Testis (tissue), 2 donors: ENCODE measurements at regions not wholly inside any gene's neighbourhood (a gene's known extent, or its start where the extent isn't known, plus 50 kb on each side); places are given as distances from the start of the nearest gene placed in this dataset.

ENCODE experiments used
- DNase-seq: peaks from one replicate; pipeline ENCODE4 v3.0.0-alpha.2; 2019
- H3K27ac ChIP-seq, 2 donors: fragments of 200-600 bp; sonication (generic); one replicate each; pipeline ENCODE4 v1.5.1; 2019
- H3K27me3 ChIP-seq: fragments of 200-600 bp; sonication (generic); one replicate; pipeline ENCODE4 v1.5.1; 2019
- H3K36me3 ChIP-seq: fragments of 200-600 bp; sonication (generic); one replicate; pipeline ENCODE4 v1.5.1; 2017; ENCODE audit warnings: low read depth; ENCODE audit errors: missing control alignments
- H3K4me1 ChIP-seq: fragments of 200-600 bp; sonication (generic); one replicate; pipeline ENCODE4 v1.5.1; 2019
- H3K4me3 ChIP-seq, 2 donors: fragments of 200-600 bp; sonication (generic); one replicate each; pipeline ENCODE4 v1.5.1; 2017 to 2019
- H3K9me3 ChIP-seq: fragments of 200-600 bp; sonication (generic); one replicate; pipeline ENCODE4 v1.5.1; 2017
- CTCF ChIP-seq, 3 experiments: fragments of 450-650 bp in 2 of 3; fragments of 200-600 bp in 1 of 3; sonication (generic) in 1 of 3; IDR thresholded peaks; one replicate each; pipeline ENCODE4 v1.5.1; 2016 to 2019; ENCODE audit warnings: antibody characterized with exemption in 3 of 3, mild to moderate bottlenecking in 2 of 3, moderate library complexity in 1 of 3
- POLR2A ChIP-seq: fragments of 450-650 bp; IDR thresholded peaks from one replicate; pipeline ENCODE4 v1.6.1; 2017; ENCODE audit warnings: antibody characterized with exemption, mild to moderate bottlenecking, moderate library complexity
- WGBS, 2 donors: methylation state at CpG; one replicate each; pipeline ENCODE4 v1.1.5; 2018; 5-methylcytosine and 5-hydroxymethylcytosine counted together
- intact Hi-C: fragments of 100-400 bp; cut with DNase I; formaldehyde crosslinking; loops from one replicate; pipeline ENCODE4 v1.15.1; 2023; ENCODE audit warnings: low total_unique reads

GRCh38 chr10:9508606-9509005 lies 1454.1 kb downstream of the GATA3 start:
- whole genome bisulfite sequencing, 2 donors = 59 to 64% methylated on average over 2 of the region's 2 CpGs
- Histone ChIP-seq H3K9me3 (no peaks in the 10 kb centered on the region), H3K27ac (no peak overlapping the region), H3K36me3 (no peaks in the 10 kb centered on the region), H3K27me3 (no peaks in the 10 kb centered on the region), H3K4me1 (no peaks in the 10 kb centered on the region), H3K4me3 (no peak overlapping the region)
- no peak for DNase-seq
- TF ChIP-seq POLR2A = no peak
- intact Hi-C loops = no loop called here

- H3K9me3 ChIP-seq = no peaks in the 10 kb centered on the region
- no peak overlapping the region for H3K4me3 ChIP-seq
- WGBS, 2 donors = 68 to 72% methylated on average over 3 of the region's 3 CpGs
- intact Hi-C loops = no loop called here
- no peak overlapping the region for H3K27ac ChIP-seq
- H3K4me1 ChIP-seq = no peaks in the 10 kb centered on the region
- no peak for TF ChIP-seq CTCF (IDR thresholded peaks at IDR 0.05)
- TF ChIP-seq POLR2A = no peak
- no peaks in the 10 kb centered on the region for H3K27me3 ChIP-seq
- no peaks in the 10 kb centered on the region for H3K36me3 ChIP-seq
- no peak for DNase-seq
Measured at GRCh38 chr10:9510626-9511025, 1456.1 kb downstream of the GATA3 start.

GRCh38 chr10:9515922-9516321 lies 1461.4 kb downstream of the GATA3 start:
- DNase-seq = no peak
- no peaks in the 10 kb centered on the region for H3K27me3 ChIP-seq
- no peak overlapping the region for H3K4me3 ChIP-seq
- 58 to 61% methylated on average over 6 of the region's 6 CpGs for WGBS, 2 donors
- TF ChIP-seq CTCF (IDR thresholded peaks at IDR 0.05) (no peak), POLR2A (no peak)
- no peaks in the 10 kb centered on the region for H3K36me3 ChIP-seq
- H3K9me3 ChIP-seq = no peaks in the 10 kb centered on the region
- no peaks in the 10 kb centered on the region for H3K4me1 ChIP-seq
- intact Hi-C loops = no loop called here
- no peak overlapping the region for H3K27ac ChIP-seq

- no peak for DNase-seq
- no peaks in the 10 kb centered on the region for H3K9me3 ChIP-seq
- WGBS, 2 donors = 92 to 95% methylated on average over 4 of the region's 4 CpGs
- intact Hi-C loops = no loop called here
- no peaks in the 10 kb centered on the region for H3K36me3 ChIP-seq
- H3K27ac ChIP-seq = no peak overlapping the region
- no peaks in the 10 kb centered on the region for H3K27me3 ChIP-seq
- no peaks in the 10 kb centered on the region for H3K4me1 ChIP-seq
- H3K4me3 ChIP-seq = no peak overlapping the region
- TF ChIP-seq POLR2A = no peak
- no peak for TF ChIP-seq CTCF (IDR thresholded peaks at IDR 0.05)
Measured at GRCh38 chr10:9535744-9536143, 1481.3 kb downstream of the GATA3 start.

GRCh38 chr10:9545073-9545472 lies 1472.6 kb upstream of the CELF2 start:
- no peak for DNase-seq
- H3K4me3 ChIP-seq = no peak overlapping the region
- H3K27me3 ChIP-seq = no peaks in the 10 kb centered on the region
- no peak overlapping the region for H3K27ac ChIP-seq
- no peaks in the 10 kb centered on the region for H3K4me1 ChIP-seq
- no peaks in the 10 kb centered on the region for H3K36me3 ChIP-seq
- no peaks in the 10 kb centered on the region for H3K9me3 ChIP-seq
- WGBS, 2 donors = 60 to 66% methylated on average over 2 of the region's 2 CpGs
- intact Hi-C loops = no loop called here
- no peak for TF ChIP-seq CTCF (IDR thresholded peaks at IDR 0.05)
- no peak for TF ChIP-seq POLR2A
